C1 segment of cervical spinal cord (tissue), 14 donors: ENCODE measurements at regions not wholly inside any gene's neighbourhood (a gene's known extent, or its start where the extent isn't known, plus 50 kb on each side); places are given as distances from the start of the nearest gene placed in this dataset.
"Not testable (repeated sequence)": the region's sequence is repeated elsewhere in the genome, so short reads cannot be mapped to it uniquely, and the experiment has no call there.

Experiments
- DNase-seq, 14 donors: peaks; one replicate each; lab custom pipeline; 2025; lab: John Stamatoyannopoulos, UW

- no peak for DNase-seq
These were observed 87.1 kb upstream of the ZNF281 start for GRCh38 chr1:200496937-200497336.

DNA sequence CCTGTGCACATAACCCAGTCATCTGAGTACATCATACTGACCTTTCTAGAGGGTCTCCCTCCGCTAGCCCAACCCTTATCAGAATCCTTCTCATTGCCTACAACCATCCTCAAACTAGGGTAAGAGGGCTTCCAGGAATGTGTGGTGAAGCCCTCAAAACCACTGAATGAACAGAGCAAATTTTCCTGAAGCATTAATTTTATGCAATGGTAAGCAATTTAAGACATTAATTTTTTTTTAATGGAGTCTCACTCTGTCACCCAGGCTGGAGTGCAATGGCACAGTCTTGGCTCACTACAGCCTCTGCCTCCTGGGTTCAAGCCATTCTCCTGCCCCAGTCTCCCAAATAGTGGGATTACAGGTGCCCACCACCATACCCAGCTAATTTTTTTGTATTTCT, 86.1 kb upstream of the ZNF281 start:
- no peak for DNase-seq

GRCh38 chr1:200493344-200493743, 83.5 kb upstream of the ZNF281 start:
- no peak for DNase-seq

- no peak for DNase-seq
These were observed 81.3 kb upstream of the ZNF281 start for GRCh38 chr1:200491103-200491502.

- no peak for DNase-seq
These were observed 80.3 kb upstream of the ZNF281 start for GRCh38 chr1:200490183-200490582.

GRCh38 chr1:200488375-200489165, 78.7 kb upstream of the ZNF281 start:
- peak in 7 of 14 donors; percentile 4 to 59 (median 35) for DNase-seq

GRCh38 chr1:200487650-200488049, 77.8 kb upstream of the ZNF281 start:
- DNase-seq, result no peak

- DNase-seq, result no peak
These were observed 76.8 kb upstream of the ZNF281 start for GRCh38 chr1:200486634-200487033.

GRCh38 chr1:200484438-200484946, 74.7 kb upstream of the ZNF281 start:
- not testable (repeated sequence) for DNase-seq

GRCh38 chr1:200483491-200484143, 73.8 kb upstream of the ZNF281 start:
- no peak for DNase-seq

DNA sequence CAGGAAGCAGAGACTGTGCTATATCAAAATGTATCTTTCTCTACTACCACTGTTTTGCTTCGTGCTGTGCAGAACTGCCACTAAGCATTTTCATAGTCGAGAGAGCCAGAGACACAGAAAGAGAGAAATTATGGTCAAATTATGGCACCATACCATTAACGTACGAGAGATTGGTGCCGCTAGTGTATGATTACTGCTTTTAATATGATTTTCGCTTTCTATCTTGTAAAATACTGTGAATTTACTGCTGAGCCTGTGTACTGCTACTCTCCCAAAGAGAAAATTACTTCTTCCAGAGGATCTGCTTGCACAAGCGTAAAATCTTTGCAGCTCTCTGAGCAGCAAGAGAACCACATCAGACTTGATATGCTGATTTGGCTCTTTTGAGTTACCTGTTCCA, 71.1 kb upstream of the ZNF281 start:
- DNase-seq, result no peak

DNA sequence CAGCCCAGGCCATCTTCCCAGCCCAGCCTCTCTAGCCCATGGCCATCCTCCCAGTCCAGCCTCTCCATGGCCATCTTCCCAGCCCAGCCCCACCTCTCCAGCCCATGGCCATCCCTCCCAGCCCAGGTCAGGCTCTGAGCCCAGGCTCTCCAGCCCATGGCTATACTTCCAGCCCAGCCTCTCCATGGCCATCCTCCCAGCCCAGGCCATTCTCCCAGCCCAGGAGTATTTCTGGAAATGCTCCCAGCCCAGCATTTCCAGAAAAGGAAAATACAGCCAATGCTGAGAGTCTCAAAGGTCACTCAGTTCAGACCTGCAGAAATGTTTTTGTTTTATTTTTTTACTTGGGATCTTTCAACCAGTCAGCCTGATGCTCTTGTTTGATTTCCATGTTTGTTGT, 70.0 kb upstream of the ZNF281 start:
- DNase-seq, result peak in 2 of 14 donors; percentile 1 to 5

DNA sequence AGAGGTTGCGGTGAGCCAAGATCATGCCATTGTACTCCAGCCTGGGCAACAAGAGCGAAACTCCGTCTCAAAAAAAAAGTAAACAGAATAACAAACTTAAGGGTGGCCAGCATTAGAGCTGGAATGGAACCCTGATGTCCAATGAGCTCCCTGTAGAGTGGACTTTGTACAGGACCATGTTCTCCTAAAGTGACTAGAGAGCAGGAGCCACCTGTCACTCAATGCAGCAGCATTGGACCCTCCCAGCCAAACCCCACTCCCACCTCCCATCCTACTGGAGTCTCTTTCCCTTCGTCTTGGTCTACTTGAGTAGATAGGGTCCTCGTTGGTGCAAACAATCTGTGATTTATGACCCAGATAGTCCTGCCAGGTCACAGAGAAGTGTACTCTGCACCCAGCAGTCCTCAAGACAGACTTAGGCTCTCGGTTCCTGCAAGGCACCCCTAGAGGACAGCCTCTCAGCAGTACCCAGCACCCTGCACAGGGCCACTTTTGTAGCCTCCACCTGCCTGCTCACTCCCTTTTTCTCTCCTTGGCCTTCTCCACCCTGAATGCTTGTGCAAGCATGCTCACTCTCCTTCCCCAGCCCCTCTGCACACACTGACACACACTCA, 69.2 kb upstream of the ZNF281 start:
- no peak for DNase-seq

DNA sequence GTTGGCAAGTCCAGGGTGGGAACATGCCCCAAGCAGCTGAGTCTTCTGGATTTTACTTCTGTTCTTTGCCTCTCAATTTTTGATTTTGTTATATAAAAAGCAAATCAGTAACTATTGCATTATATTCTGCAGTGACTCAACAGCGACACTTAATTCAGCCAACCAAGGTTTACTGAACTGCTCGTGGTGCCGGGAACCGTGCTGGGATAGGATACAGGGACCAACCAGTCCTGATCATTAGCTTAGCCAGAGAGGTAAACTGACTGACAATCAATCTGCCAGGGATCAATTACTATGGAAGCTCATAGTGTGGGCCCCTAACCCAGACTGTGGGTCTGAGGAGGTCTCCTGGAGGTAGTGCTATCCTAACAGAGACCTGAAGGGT, 68.4 kb upstream of the ZNF281 start:
- DNase-seq, result no peak

- no peak for DNase-seq
These were observed 64.8 kb upstream of the ZNF281 start for GRCh38 chr1:200474633-200475032.

DNA sequence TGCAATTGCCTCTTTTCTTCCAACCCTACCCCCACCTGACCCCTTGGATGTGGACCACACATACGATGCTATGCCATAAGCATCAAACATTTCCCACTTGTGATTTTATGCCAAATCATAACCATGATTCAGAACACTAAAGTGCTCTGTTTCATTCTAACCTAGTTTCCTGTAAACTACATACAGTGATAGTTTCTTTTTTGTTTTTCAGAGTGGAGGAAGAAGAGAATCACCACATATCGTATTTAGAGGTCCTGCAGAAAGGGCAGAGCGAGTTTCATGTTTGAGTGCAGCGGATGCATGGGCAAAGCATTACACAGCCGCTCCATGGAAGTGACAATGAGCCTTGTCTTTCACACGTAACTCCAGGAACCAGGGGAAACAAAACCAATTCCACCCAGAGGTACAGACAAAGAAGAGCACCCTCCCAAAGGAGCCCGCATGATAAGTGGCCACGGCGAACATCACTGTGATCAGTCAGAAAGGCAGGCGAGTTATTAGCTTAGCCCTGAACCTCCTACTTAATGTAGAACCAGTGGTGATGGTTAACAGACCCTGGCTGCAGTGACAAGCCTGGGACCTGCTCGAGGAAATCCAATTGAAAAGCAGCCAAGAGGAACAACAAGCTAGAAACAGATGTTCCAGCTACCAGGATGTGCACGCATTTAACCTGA, 64.0 kb upstream of the ZNF281 start:
- DNase-seq, result no peak

DNA sequence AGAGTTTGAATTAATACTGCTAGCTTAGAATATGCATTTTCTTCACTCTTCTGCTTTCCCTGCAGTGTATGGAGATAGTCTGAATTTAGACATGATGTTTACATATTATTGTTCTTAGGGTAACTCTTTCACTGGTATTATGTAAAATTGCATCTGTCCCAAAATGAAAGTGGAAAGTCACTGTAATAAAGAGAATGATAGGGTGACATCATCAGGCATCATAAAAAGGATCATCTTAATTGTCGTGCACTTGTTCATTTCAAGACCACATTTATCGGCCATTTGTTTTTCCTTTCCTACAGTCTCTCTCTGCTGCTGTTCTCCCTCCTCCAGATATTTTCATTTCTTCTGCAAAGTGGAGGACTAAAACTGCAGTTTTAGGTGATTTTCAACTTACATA, 61.9 kb upstream of the ZNF281 start:
- DNase-seq, result no peak

GRCh38 chr1:200468264-200469001, 58.6 kb upstream of the ZNF281 start:
- DNase-seq, result no peak

- DNase-seq, result no peak
These were observed 55.1 kb upstream of the ZNF281 start for GRCh38 chr1:200464784-200465400.
